ENCODE measurements at regions not wholly inside any gene's neighbourhood (a gene's known extent, or its start where the extent isn't known, plus 50 kb on each side); places are given as distances from the start of the nearest gene placed in this dataset.

DNA sequence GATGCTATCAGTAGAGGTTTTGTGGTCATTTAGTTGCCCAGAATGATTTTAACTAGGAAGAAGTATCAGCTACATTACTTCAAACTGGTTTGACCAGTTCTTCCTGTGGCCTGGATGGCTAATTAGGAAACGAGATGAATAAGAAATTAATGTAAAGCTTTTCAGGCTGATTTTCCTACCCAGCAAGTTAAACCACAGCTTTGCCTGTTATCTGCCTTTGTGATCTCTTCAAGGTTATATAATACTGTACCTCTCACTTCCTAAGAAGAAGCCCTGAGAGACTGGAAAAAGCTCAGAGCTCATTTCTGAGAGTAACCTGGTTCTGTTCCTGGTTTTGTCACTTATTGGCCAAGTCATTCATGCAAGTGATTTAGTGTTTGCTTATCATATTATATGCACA, 782.2 kb upstream of the GOLIM4 start:
- no peak for TF ChIP-seq EZH2phosphoT487 (conservative IDR thresholded peaks at IDR 0.05; ENCODE audit: low read length)
- TF ChIP-seq, protein P1, sequence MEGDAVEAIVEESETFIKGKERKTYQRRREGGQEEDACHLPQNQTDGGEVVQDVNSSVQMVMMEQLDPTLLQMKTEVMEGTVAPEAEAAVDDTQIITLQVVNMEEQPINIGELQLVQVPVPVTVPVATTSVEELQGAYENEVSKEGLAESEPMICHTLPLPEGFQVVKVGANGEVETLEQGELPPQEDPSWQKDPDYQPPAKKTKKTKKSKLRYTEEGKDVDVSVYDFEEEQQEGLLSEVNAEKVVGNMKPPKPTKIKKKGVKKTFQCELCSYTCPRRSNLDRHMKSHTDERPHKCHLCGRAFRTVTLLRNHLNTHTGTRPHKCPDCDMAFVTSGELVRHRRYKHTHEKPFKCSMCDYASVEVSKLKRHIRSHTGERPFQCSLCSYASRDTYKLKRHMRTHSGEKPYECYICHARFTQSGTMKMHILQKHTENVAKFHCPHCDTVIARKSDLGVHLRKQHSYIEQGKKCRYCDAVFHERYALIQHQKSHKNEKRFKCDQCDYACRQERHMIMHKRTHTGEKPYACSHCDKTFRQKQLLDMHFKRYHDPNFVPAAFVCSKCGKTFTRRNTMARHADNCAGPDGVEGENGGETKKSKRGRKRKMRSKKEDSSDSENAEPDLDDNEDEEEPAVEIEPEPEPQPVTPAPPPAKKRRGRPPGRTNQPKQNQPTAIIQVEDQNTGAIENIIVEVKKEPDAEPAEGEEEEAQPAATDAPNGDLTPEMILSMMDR (IDR thresholded peaks at IDR 0.05; ENCODE audit: insufficient read depth, low read length, poor library complexity, severe bottlenecking) = no peak
